Panc1 (cell line): ENCODE measurements at regions not wholly inside any gene's neighbourhood (a gene's known extent, or its start where the extent isn't known, plus 50 kb on each side); places are given as distances from the start of the nearest gene placed in this dataset.

Experiments used
- ATAC-seq: fragments of 200-7000 bp; cut with Tn5 transposase; 2 replicates; pipeline ENCODE4 v1.9.1; 2020; ENCODE audit warnings: mild to moderate bottlenecking, moderate library complexity
- BruUV-seq: library from RNA; stranded (reverse); fragments of 400-500 nt; replicated peaks from 2 replicates; lab custom pipeline; 2021; lab: Mats Ljungman, UMichigan
- CTCF ChIA-PET: fragments of 300-600 bp; sonication (Branson Sonifier 250); formaldehyde crosslinking; loops from one replicate; lab custom pipeline; 2022; ENCODE audit warnings: antibody characterized with exemption; lab: Charles Lee
- POLR2A ChIA-PET: fragments of 300-600 bp; sonication (Branson Sonifier 250); formaldehyde crosslinking; loops from one replicate; lab custom pipeline; 2022; ENCODE audit warnings: antibody characterized with exemption; lab: Charles Lee
- DNase-seq: peaks from one replicate; pipeline ENCODE4 v3.0.0-alpha.2; 2010; ENCODE audit warnings: low read depth, low spot score
- H3K27ac ChIP-seq: 2 replicates; pipeline ENCODE4 v1.5.1; 2011; ENCODE audit warnings: mild to moderate bottlenecking, low read length, inconsistent platforms
- H3K27me3 ChIP-seq: fragments of 200-500 bp; sonication (Bioruptor generic); 2 replicates; pipeline ENCODE4 v1.6.0; 2014; ENCODE audit warnings: low read length, inconsistent platforms; ENCODE audit not compliant: control insufficient read depth, insufficient read depth
- H3K36me3 ChIP-seq: fragments of 200-500 bp; sonication (Bioruptor generic); 2 replicates; pipeline ENCODE4 v1.5.1; 2014; ENCODE audit warnings: inconsistent platforms, mild to moderate bottlenecking, low read length, moderate library complexity; ENCODE audit not compliant: control insufficient read depth, insufficient read depth
- H3K4me1 ChIP-seq: 2 replicates; pipeline ENCODE4 v1.5.1; 2011; ENCODE audit warnings: inconsistent platforms, mild to moderate bottlenecking, low read length, moderate library complexity; ENCODE audit not compliant: control insufficient read depth, insufficient read depth
- H3K4me3 ChIP-seq, 2 experiments: 2 replicates each; pipeline ENCODE4 v1.5.1; 2011 to 2012; ENCODE audit warnings: low read depth in 2 of 2, low read length in 2 of 2, mild to moderate bottlenecking in 2 of 2, inconsistent platforms in 1 of 2, moderate library complexity in 1 of 2
- H3K9me3 ChIP-seq: fragments of 200-500 bp; sonication (Bioruptor generic); 2 replicates; pipeline ENCODE4 v1.5.1; 2014; ENCODE audit warnings: low read depth, mild to moderate bottlenecking, inconsistent platforms, low read length, moderate library complexity; ENCODE audit not compliant: control insufficient read depth, insufficient read depth
- POLR2AphosphoS5 ChIP-seq: IDR thresholded peaks from 2 replicates; pipeline ENCODE4 v1.6.1; 2012; ENCODE audit warnings: mild to moderate bottlenecking, low read depth, low read length, moderate library complexity
- SIN3A ChIP-seq: IDR thresholded peaks from 2 replicates; pipeline ENCODE4 v1.6.1; 2012; ENCODE audit warnings: low read depth, mild to moderate bottlenecking, low read length, moderate library complexity, borderline replicate concordance; ENCODE audit not compliant: insufficient read depth
- TCF7L2 ChIP-seq: IDR thresholded peaks from 2 replicates; pipeline ENCODE4 v1.6.1; 2011; ENCODE audit warnings: mild to moderate bottlenecking, low read depth, low read length, inconsistent platforms
- in situ Hi-C: cut with HindIII; loops from 2 replicates; pipeline ENCODE4 v1.10.0; 2016; ENCODE audit warnings: low sequenced_read_pairs, low pct_unique_long_range_greater_than_20kb
- intact Hi-C: fragments of 100-400 bp; cut with micrococcal nuclease; formaldehyde crosslinking; loops from one replicate; pipeline ENCODE4 v1.10.0; 2022; ENCODE audit not compliant: unreplicated experiment
- TF ChIP-seq, protein P1 (sequence below): fragments of 450-650 bp; IDR thresholded peaks from 2 replicates; pipeline ENCODE4 v1.5.1; 2017; ENCODE audit warnings: mild to moderate bottlenecking
- TF ChIP-seq, protein P2 (sequence below), 2 experiments: IDR thresholded peaks; 2 replicates each; pipeline ENCODE4 v1.6.1; 2011 to 2012; ENCODE audit warnings: low read depth in 2 of 2, control low read depth in 1 of 2, low read length in 1 of 2, mild to moderate bottlenecking in 1 of 2, moderate library complexity in 1 of 2; ENCODE audit not compliant: insufficient read depth in 1 of 2

DNA sequence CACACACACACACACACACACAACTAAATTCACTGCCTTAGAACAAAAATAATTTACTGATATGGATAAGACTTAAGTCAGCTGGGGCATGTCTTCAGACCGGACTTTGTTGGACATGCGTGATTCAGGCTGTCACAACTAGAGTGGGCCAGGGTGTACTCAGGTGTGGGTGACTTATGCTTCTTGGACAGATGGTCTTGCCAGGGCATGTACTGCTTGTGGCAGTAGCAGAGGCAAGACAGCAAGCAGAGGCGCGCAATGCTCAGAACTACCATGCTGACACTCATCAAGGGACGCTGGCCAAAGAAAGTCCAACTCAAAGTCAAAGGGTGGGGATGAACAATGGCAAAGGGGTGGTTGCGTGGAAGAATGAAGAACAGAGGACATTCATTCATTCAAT, 437.5 kb downstream of the CBLN4 start:
- DNase-seq (no peak), ATAC-seq (no peak)
- intact Hi-C loops (no loop called here), in situ Hi-C loops (no loop called here)
- Histone ChIP-seq H3K9me3 (no peaks in the 10 kb centered on the region; the same call in 1 of the 2 replicates), H3K4me3 (no peak overlapping the region), H3K27ac (no peak overlapping the region), H3K36me3 (no peaks in the 10 kb centered on the region), H3K27me3 (no peaks in the 10 kb centered on the region), H3K4me1 (no peaks in the 10 kb centered on the region)
- ChIA-PET POLR2A (no interaction called here), CTCF (no interaction called here)
- TF ChIP-seq, protein P1, sequence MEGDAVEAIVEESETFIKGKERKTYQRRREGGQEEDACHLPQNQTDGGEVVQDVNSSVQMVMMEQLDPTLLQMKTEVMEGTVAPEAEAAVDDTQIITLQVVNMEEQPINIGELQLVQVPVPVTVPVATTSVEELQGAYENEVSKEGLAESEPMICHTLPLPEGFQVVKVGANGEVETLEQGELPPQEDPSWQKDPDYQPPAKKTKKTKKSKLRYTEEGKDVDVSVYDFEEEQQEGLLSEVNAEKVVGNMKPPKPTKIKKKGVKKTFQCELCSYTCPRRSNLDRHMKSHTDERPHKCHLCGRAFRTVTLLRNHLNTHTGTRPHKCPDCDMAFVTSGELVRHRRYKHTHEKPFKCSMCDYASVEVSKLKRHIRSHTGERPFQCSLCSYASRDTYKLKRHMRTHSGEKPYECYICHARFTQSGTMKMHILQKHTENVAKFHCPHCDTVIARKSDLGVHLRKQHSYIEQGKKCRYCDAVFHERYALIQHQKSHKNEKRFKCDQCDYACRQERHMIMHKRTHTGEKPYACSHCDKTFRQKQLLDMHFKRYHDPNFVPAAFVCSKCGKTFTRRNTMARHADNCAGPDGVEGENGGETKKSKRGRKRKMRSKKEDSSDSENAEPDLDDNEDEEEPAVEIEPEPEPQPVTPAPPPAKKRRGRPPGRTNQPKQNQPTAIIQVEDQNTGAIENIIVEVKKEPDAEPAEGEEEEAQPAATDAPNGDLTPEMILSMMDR, result no peak
- no TSS peak for BruUV-seq

DNA sequence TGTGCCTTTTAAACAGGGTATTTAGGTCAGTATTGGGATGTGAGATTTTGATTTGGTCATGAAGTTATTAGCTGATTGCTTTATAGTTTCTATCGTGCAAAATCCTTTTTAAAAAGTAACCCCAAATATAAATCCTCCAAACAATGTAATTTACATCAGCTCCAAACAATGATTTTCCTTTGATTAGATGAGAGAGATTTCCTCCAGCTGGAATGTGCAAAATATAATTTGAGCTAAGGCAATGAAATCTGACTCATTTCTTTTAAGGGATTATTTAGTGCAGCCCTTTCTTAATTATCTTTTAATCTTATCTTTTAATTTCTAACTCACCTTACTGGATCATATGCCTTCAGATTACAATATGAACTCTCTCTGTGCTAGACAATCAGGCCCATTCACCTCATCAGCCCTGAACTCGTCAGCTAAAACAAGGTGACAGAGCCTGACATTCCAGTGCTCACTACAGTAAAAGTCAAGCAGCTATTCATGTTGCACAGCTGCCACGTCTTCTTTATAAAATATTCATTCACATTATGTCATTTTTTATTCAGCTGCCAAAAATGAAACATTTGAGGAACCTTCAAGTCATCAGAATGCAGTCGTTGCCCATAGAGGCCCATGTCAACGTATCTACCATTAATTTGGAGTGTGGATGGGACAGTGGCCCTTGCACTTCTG, 440.1 kb downstream of the CBLN4 start:
- Histone ChIP-seq H3K4me3 (no peak overlapping the region), H3K4me1 (no peaks in the 10 kb centered on the region), H3K9me3 (no peaks in the 10 kb centered on the region; the same call in 1 of the 2 replicates), H3K36me3 (no peaks in the 10 kb centered on the region), H3K27me3 (no peaks in the 10 kb centered on the region), H3K27ac (no peak overlapping the region)
- no peak for ATAC-seq
- TF ChIP-seq TCF7L2, result no peak
- TF ChIP-seq, protein P1, result no peak
- TF ChIP-seq, protein P2, sequence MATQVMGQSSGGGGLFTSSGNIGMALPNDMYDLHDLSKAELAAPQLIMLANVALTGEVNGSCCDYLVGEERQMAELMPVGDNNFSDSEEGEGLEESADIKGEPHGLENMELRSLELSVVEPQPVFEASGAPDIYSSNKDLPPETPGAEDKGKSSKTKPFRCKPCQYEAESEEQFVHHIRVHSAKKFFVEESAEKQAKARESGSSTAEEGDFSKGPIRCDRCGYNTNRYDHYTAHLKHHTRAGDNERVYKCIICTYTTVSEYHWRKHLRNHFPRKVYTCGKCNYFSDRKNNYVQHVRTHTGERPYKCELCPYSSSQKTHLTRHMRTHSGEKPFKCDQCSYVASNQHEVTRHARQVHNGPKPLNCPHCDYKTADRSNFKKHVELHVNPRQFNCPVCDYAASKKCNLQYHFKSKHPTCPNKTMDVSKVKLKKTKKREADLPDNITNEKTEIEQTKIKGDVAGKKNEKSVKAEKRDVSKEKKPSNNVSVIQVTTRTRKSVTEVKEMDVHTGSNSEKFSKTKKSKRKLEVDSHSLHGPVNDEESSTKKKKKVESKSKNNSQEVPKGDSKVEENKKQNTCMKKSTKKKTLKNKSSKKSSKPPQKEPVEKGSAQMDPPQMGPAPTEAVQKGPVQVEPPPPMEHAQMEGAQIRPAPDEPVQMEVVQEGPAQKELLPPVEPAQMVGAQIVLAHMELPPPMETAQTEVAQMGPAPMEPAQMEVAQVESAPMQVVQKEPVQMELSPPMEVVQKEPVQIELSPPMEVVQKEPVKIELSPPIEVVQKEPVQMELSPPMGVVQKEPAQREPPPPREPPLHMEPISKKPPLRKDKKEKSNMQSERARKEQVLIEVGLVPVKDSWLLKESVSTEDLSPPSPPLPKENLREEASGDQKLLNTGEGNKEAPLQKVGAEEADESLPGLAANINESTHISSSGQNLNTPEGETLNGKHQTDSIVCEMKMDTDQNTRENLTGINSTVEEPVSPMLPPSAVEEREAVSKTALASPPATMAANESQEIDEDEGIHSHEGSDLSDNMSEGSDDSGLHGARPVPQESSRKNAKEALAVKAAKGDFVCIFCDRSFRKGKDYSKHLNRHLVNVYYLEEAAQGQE (IDR thresholded peaks at IDR 0.05; ENCODE audit: insufficient read depth in 1 of 2, low read depth in 2 of 2, low read length in 1 of 2), result no peak
- no peak for TF ChIP-seq POLR2AphosphoS5
- no peak for TF ChIP-seq SIN3A
- intact Hi-C loops, result no loop called here
- no TSS peak for BruUV-seq
- in situ Hi-C loops, result no loop called here
- POLR2A ChIA-PET, result no interaction called here
- CTCF ChIA-PET, result no interaction called here
- no peak for DNase-seq
